ENCODE measurements at regions not wholly inside any gene's neighbourhood (a gene's known extent, or its start where the extent isn't known, plus 50 kb on each side); places are given as distances from the start of the nearest gene placed in this dataset.

- dilution Hi-C loops (cut with HindIII; ENCODE audit: low sequenced_read_pairs, unreplicated experiment), result no loop called here
- Histone ChIP-seq H3K9me3 (ENCODE audit: control insufficient read depth, insufficient read depth, low read length) (no peaks in the 10 kb centered on the region), H4K5ac (ENCODE audit: low read depth, low read length) (no peak overlapping the region), H3K18ac (ENCODE audit: low read depth, low read length) (no peak overlapping the region), H3K14ac (replicated peaks; ENCODE audit: low read depth, low read length) (no peak overlapping the region), H3K4ac (ENCODE audit: low read depth, low read length) (no peak overlapping the region), H3K27ac (ENCODE audit: insufficient read depth, low read length) (no peak overlapping the region), H3K4me1 (ENCODE audit: control insufficient read depth, insufficient read depth, low read length) (no peaks in the 10 kb centered on the region), H2BK120ac (ENCODE audit: low read depth, low read length) (no peak overlapping the region), H3K9ac (ENCODE audit: low read depth, low read length) (no peak overlapping the region), H3K4me3 (ENCODE audit: insufficient read depth, low read depth, low read length) (no peak overlapping the region), H3K79me1 (ENCODE audit: low read depth in 1 of 2, low read length in 2 of 2) (no peaks in the 10 kb centered on the region), H3K9me1 (ENCODE audit: insufficient read depth, low read length) (no peaks in the 10 kb centered on the region), H4K20me1 (ENCODE audit: insufficient read depth, low read length) (no peaks in the 10 kb centered on the region), H2AK9ac (replicated peaks; ENCODE audit: low read depth, low read length, poor library complexity) (no peak overlapping the region), H2BK15ac (ENCODE audit: low read depth, low read length) (no peak overlapping the region), H3K23ac (ENCODE audit: low read depth, low read length) (no peak overlapping the region), H2AFZ (replicated peaks; ENCODE audit: low read length, poor library complexity) (peak overlapping the region; percentile 34), H4K91ac (ENCODE audit: insufficient read depth, low read depth, low read length) (no peak overlapping the region), H3K56ac (ENCODE audit: extremely low read depth, insufficient read depth, low read length) (no peak overlapping the region), H2AK5ac (ENCODE audit: low read depth, low read length) (no peak overlapping the region), H3K36me3 (ENCODE audit: control insufficient read depth, insufficient read depth, low read length) (no peaks in the 10 kb centered on the region), H3K27me3 (ENCODE audit: control insufficient read depth, insufficient read depth, low read length) (peaks cover 11% of the 10 kb centered on the region; the same call in 1 of the 2 replicates), H2BK20ac (ENCODE audit: low read depth, low read length) (no peak overlapping the region), H3K4me2 (ENCODE audit: low read depth, low read length) (no peak overlapping the region), H4K8ac (ENCODE audit: low read depth in 2 of 2, low read length in 2 of 2) (no peak overlapping the region), H2BK5ac (ENCODE audit: low read depth, low read length, poor library complexity, severe bottlenecking) (no peak overlapping the region)
- ATAC-seq (ENCODE audit: low read depth) (no peak), DNase-seq (no peak)
- WGBS, 2 experiments (ENCODE audit: extremely low coverage in 2 of 2, insufficient read length in 1 of 2), result 100% methylated on average over 1 of the region's 13 CpGs; no CpG with 5 or more reads in 1 of the 2 experiments
- in situ Hi-C loops (cut with MboI; ENCODE audit: low sequenced_read_pairs), result no loop called here
- CTCF ChIA-PET, result no interaction called here
- POLR2A ChIA-PET (ENCODE audit: unreplicated experiment), result no interaction called here
- intact Hi-C loops (cut with micrococcal nuclease), result no loop called here
- BruUV-seq (replicated peaks), result no TSS peak
- TF ChIP-seq MAZ (IDR thresholded peaks at IDR 0.05; ENCODE audit: borderline replicate concordance, low read depth, low read length), result no peak
- TF ChIP-seq RCOR1 (IDR thresholded peaks at IDR 0.05; ENCODE audit: insufficient replicate concordance, low read length), result no peak
Observed at GRCh38 chr14:23827100-23827892, 126.3 kb upstream of the DHRS4 start.

Data from IMR-90 (cell line).